ENCODE measurements at regions not wholly inside any gene's neighbourhood (a gene's known extent, or its start where the extent isn't known, plus 50 kb on each side); places are given as distances from the start of the nearest gene placed in this dataset.

DNA sequence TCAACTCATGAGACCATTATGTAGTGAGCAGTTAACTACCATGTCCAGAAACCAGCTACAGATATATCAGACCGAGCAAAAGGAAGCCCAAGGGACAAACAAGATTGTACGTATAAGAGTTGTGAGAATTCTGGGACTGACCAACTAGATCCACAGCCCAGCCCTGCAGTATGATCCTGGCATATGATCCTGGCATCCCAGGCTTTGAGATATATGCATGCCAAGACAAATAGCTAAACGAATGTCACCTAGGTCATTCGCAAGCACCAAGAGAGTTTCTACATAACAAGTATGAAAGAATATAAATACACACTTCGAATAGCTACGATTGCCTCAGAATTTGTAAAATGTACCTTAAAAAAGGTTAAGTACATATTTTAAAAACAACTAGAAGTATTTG lies 56.4 kb upstream of the PMPCB start:
- TF ChIP-seq ZFP30 (CRISPR knock-in tag; IDR thresholded peaks at IDR 0.05) (no peak), SNAI2 (CRISPR knock-in tag; IDR thresholded peaks at IDR 0.05) (no peak), ZFP3 (CRISPR knock-in tag; IDR thresholded peaks at IDR 0.05) (no peak), OSR1 (CRISPR knock-in tag; IDR thresholded peaks at IDR 0.05) (no peak), PPARA (CRISPR knock-in tag; IDR thresholded peaks at IDR 0.05; ENCODE audit: borderline replicate concordance) (no peak), TOX (CRISPR knock-in tag; IDR thresholded peaks at IDR 0.05; ENCODE audit: borderline replicate concordance) (no peak), CREB5 (CRISPR knock-in tag; IDR thresholded peaks at IDR 0.05; ENCODE audit: low read depth) (no peak), ESRRG (CRISPR knock-in tag; IDR thresholded peaks at IDR 0.05) (no peak), ISL1 (CRISPR knock-in tag; IDR thresholded peaks at IDR 0.05) (no peak), BACH2 (CRISPR knock-in tag; IDR thresholded peaks at IDR 0.05; ENCODE audit: borderline replicate concordance) (no peak), TCF4 (CRISPR knock-in tag; IDR thresholded peaks at IDR 0.05; ENCODE audit: borderline replicate concordance) (no peak), RARB (CRISPR knock-in tag; IDR thresholded peaks at IDR 0.05) (no peak), ARNTL (CRISPR knock-in tag; IDR thresholded peaks at IDR 0.05; ENCODE audit: borderline replicate concordance, low read depth) (no peak)
- TF ChIP-seq, protein P1, sequence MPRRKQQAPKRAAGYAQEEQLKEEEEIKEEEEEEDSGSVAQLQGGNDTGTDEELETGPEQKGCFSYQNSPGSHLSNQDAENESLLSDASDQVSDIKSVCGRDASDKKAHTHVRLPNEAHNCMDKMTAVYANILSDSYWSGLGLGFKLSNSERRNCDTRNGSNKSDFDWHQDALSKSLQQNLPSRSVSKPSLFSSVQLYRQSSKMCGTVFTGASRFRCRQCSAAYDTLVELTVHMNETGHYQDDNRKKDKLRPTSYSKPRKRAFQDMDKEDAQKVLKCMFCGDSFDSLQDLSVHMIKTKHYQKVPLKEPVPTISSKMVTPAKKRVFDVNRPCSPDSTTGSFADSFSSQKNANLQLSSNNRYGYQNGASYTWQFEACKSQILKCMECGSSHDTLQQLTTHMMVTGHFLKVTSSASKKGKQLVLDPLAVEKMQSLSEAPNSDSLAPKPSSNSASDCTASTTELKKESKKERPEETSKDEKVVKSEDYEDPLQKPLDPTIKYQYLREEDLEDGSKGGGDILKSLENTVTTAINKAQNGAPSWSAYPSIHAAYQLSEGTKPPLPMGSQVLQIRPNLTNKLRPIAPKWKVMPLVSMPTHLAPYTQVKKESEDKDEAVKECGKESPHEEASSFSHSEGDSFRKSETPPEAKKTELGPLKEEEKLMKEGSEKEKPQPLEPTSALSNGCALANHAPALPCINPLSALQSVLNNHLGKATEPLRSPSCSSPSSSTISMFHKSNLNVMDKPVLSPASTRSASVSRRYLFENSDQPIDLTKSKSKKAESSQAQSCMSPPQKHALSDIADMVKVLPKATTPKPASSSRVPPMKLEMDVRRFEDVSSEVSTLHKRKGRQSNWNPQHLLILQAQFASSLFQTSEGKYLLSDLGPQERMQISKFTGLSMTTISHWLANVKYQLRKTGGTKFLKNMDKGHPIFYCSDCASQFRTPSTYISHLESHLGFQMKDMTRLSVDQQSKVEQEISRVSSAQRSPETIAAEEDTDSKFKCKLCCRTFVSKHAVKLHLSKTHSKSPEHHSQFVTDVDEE (CRISPR knock-in tag; IDR thresholded peaks at IDR 0.05) = no peak

Measured in SK-N-SH treated with all-trans-retinoic acid at 6 μM for 48 hours (cell line).